Chondrocyte (in vitro differentiated cells): ENCODE measurements at regions not wholly inside any gene's neighbourhood (a gene's known extent, or its start where the extent isn't known, plus 50 kb on each side); places are given as distances from the start of the nearest gene placed in this dataset.

Experiments used
- DNase-seq: peaks from one replicate; pipeline ENCODE4 v3.0.0; 2021; ENCODE audit warnings: mixed read lengths, low spot score
- H3K27ac Mint-ChIP-seq: one replicate; pipeline ENCODE4 v1.8.0; 2021; ENCODE audit warnings: mild to moderate bottlenecking, moderate library complexity, mixed read lengths; ENCODE audit not compliant: unreplicated experiment
- H3K27me3 Mint-ChIP-seq: 2 replicates; pipeline ENCODE4 v1.8.0; 2021; ENCODE audit warnings: low read depth, mixed read lengths
- H3K36me3 Mint-ChIP-seq: 2 replicates; pipeline ENCODE4 v1.8.0; 2021; ENCODE audit warnings: low read depth, mixed read lengths
- H3K4me1 Mint-ChIP-seq: 2 replicates; pipeline ENCODE4 v1.8.0; 2021; ENCODE audit warnings: low read depth, mild to moderate bottlenecking, mixed read lengths
- H3K4me3 Mint-ChIP-seq: one replicate; pipeline ENCODE4 v1.8.0; 2021; ENCODE audit warnings: mild to moderate bottlenecking, moderate library complexity, mixed read lengths; ENCODE audit not compliant: unreplicated experiment
- H3K9me3 Mint-ChIP-seq: 2 replicates; pipeline ENCODE4 v1.8.0; 2021; ENCODE audit warnings: low read depth, mixed read lengths
- TF ChIP-seq, protein P1 (sequence below): fragments of 200-600 bp; sonication (generic); IDR thresholded peaks from 2 replicates; pipeline ENCODE4 v1.5.0; 2021; ENCODE audit warnings: antibody characterized with exemption, mild to moderate bottlenecking, moderate library complexity

DNA sequence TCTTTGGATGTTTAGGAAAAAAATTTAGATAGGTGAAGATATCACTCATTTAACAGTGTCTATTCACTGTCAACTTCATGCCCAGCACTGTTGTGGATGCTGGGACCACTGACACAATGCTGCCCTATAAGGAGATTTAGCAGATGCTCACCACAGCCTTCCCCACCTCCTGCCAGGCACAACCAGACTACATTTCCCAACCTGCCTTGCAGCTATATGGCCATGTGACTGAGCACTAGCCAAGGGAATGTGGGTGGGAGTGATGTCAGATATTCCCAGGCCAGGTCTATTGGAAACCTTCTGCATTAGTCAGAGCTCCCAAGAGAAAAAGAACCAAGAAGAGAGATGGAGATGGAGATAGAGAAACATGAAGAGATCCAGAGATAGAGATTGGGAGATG is 302.6 kb upstream of the TAS2R1 start:
- H3K4me1 Mint-ChIP-seq = peaks cover 5% of the 10 kb centered on the region
- TF ChIP-seq, protein P1, sequence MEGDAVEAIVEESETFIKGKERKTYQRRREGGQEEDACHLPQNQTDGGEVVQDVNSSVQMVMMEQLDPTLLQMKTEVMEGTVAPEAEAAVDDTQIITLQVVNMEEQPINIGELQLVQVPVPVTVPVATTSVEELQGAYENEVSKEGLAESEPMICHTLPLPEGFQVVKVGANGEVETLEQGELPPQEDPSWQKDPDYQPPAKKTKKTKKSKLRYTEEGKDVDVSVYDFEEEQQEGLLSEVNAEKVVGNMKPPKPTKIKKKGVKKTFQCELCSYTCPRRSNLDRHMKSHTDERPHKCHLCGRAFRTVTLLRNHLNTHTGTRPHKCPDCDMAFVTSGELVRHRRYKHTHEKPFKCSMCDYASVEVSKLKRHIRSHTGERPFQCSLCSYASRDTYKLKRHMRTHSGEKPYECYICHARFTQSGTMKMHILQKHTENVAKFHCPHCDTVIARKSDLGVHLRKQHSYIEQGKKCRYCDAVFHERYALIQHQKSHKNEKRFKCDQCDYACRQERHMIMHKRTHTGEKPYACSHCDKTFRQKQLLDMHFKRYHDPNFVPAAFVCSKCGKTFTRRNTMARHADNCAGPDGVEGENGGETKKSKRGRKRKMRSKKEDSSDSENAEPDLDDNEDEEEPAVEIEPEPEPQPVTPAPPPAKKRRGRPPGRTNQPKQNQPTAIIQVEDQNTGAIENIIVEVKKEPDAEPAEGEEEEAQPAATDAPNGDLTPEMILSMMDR = no peak
- no peak for DNase-seq
- H3K27me3 Mint-ChIP-seq = no peaks in the 10 kb centered on the region
- H3K36me3 Mint-ChIP-seq = peaks cover 2% of the 10 kb centered on the region
- H3K9me3 Mint-ChIP-seq = peaks cover 17% of the 10 kb centered on the region
- H3K4me3 Mint-ChIP-seq = no peak overlapping the region
- no peak overlapping the region for H3K27ac Mint-ChIP-seq

DNA sequence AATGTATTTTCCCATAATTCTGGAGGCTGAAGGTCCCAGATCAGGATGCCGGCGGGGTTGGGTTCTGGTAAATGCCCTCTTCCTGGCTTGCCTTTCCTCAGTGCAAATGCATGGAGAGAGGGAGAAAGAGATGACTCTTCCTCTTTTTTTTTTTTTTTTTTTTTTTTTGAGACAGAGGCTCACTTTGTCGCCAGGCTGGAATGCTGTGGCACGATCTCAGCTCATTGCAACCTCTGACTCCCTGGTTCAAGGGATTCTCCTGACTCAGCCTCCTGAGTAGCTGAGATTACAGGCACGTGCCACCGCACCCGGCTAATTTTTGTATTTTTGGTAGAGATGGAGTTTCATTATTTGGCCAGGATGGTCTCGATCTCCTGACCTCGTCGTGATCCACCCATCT is 300.0 kb upstream of the TAS2R1 start:
- H3K9me3 Mint-ChIP-seq = peaks cover 14% of the 10 kb centered on the region
- H3K36me3 Mint-ChIP-seq = peaks cover 2% of the 10 kb centered on the region
- TF ChIP-seq, protein P1 = no peak
- H3K27me3 Mint-ChIP-seq = no peaks in the 10 kb centered on the region
- no peak overlapping the region for H3K27ac Mint-ChIP-seq
- DNase-seq = no peak
- H3K4me3 Mint-ChIP-seq = no peak overlapping the region
- H3K4me1 Mint-ChIP-seq = peaks cover 11% of the 10 kb centered on the region

DNA sequence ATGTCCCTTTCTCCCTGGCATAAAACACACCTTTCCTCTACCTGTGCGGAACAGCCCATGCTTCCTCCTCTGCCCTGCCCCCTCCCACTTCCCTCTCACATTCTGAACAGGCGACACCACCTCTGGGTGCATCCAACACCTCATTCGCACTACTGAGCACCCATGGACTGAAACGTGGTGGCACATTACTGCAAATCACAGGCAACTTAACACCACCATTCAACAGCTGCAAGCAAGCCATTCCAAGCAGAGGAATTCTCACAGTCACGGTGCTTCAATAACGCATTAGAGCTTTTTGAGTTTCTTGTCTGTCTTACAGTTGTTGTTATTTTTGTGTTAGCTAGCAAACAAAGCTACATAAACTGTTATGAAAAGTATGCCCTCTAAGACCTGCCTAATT is 298.2 kb upstream of the TAS2R1 start:
- DNase-seq = no peak
- peaks cover 4% of the 10 kb centered on the region for H3K36me3 Mint-ChIP-seq
- no peak overlapping the region for H3K27ac Mint-ChIP-seq
- peaks cover 16% of the 10 kb centered on the region for H3K9me3 Mint-ChIP-seq
- H3K4me1 Mint-ChIP-seq = peaks cover 21% of the 10 kb centered on the region
- H3K4me3 Mint-ChIP-seq = no peak overlapping the region
- H3K27me3 Mint-ChIP-seq = no peaks in the 10 kb centered on the region
- TF ChIP-seq, protein P1 = no peak

DNA sequence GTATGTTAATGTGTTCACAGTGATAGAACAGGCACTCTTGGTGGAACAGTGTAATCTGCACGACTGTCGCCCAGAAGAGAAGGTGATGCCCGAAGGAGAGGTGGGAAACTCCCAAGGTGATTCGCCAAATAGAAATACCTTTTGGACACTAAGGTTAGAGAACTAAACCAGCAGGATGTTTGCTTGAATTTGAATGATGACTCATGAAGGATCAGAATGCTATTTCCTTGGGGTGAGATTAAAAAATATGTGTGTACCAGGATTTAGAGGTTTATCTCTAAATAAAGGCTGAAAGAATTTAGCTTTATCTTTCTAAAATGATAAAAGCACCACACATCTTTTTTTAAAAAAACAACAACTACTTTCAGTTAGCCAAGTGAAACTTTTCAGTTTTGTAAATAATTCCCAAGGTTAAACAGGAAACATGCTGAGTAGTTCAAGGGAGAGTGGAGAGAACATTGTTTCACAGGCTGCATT is 297.4 kb upstream of the TAS2R1 start:
- TF ChIP-seq, protein P1 = no peak
- Mint-ChIP-seq H3K27ac (no peak overlapping the region), H3K9me3 (peaks cover 11% of the 10 kb centered on the region), H3K36me3 (peaks cover 2% of the 10 kb centered on the region), H3K27me3 (no peaks in the 10 kb centered on the region), H3K4me3 (no peak overlapping the region), H3K4me1 (peaks cover 21% of the 10 kb centered on the region)
- no peak for DNase-seq

DNA sequence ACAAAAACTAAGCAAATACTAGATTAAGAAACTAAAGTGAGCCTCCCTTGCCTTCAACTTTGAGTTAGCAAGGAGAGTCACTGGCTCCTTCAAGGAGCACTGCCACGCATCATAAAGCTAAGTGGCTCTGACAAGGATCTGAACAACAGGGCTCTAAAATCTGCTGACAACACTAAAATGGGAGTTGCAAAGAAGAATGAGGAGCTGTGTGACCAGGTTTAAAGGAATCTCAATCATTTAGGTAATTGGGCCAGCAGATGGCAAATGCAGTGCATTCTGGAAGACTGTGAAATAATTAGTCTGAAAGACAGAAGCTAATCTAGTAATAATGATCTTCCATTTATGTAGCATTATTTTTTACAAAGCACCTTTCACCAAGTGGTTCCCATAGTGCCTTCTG is 297.0 kb upstream of the TAS2R1 start:
- H3K9me3 Mint-ChIP-seq = peaks cover 11% of the 10 kb centered on the region
- no peaks in the 10 kb centered on the region for H3K27me3 Mint-ChIP-seq
- H3K36me3 Mint-ChIP-seq = peaks cover 2% of the 10 kb centered on the region
- H3K27ac Mint-ChIP-seq = no peak overlapping the region
- no peak overlapping the region for H3K4me3 Mint-ChIP-seq
- TF ChIP-seq, protein P1 = no peak
- peaks cover 21% of the 10 kb centered on the region for H3K4me1 Mint-ChIP-seq
- DNase-seq = no peak
